Panc1 (cell line): ENCODE measurements at regions not wholly inside any gene's neighbourhood (a gene's known extent, or its start where the extent isn't known, plus 50 kb on each side); places are given as distances from the start of the nearest gene placed in this dataset.

Experiments
- ATAC-seq: fragments of 200-7000 bp; cut with Tn5 transposase; 2 replicates; pipeline ENCODE4 v1.9.1; 2020; ENCODE audit warnings: mild to moderate bottlenecking, moderate library complexity
- BruUV-seq: library from RNA; stranded (reverse); fragments of 400-500 nt; replicated peaks from 2 replicates; lab custom pipeline; 2021; lab: Mats Ljungman, UMichigan
- CTCF ChIA-PET: fragments of 300-600 bp; sonication (Branson Sonifier 250); formaldehyde crosslinking; loops from one replicate; lab custom pipeline; 2022; ENCODE audit warnings: antibody characterized with exemption; lab: Charles Lee
- POLR2A ChIA-PET: fragments of 300-600 bp; sonication (Branson Sonifier 250); formaldehyde crosslinking; loops from one replicate; lab custom pipeline; 2022; ENCODE audit warnings: antibody characterized with exemption; lab: Charles Lee
- DNase-seq: peaks from one replicate; pipeline ENCODE4 v3.0.0-alpha.2; 2010; ENCODE audit warnings: low read depth, low spot score
- H3K27ac ChIP-seq: 2 replicates; pipeline ENCODE4 v1.5.1; 2011; ENCODE audit warnings: mild to moderate bottlenecking, low read length, inconsistent platforms
- H3K27me3 ChIP-seq: fragments of 200-500 bp; sonication (Bioruptor generic); 2 replicates; pipeline ENCODE4 v1.6.0; 2014; ENCODE audit warnings: low read length, inconsistent platforms; ENCODE audit not compliant: control insufficient read depth, insufficient read depth
- H3K36me3 ChIP-seq: fragments of 200-500 bp; sonication (Bioruptor generic); 2 replicates; pipeline ENCODE4 v1.5.1; 2014; ENCODE audit warnings: inconsistent platforms, mild to moderate bottlenecking, low read length, moderate library complexity; ENCODE audit not compliant: control insufficient read depth, insufficient read depth
- H3K4me1 ChIP-seq: 2 replicates; pipeline ENCODE4 v1.5.1; 2011; ENCODE audit warnings: inconsistent platforms, mild to moderate bottlenecking, low read length, moderate library complexity; ENCODE audit not compliant: control insufficient read depth, insufficient read depth
- H3K4me3 ChIP-seq, 2 experiments: 2 replicates each; pipeline ENCODE4 v1.5.1; 2011 to 2012; ENCODE audit warnings: low read depth in 2 of 2, low read length in 2 of 2, mild to moderate bottlenecking in 2 of 2, inconsistent platforms in 1 of 2, moderate library complexity in 1 of 2
- H3K9me3 ChIP-seq: fragments of 200-500 bp; sonication (Bioruptor generic); 2 replicates; pipeline ENCODE4 v1.5.1; 2014; ENCODE audit warnings: low read depth, mild to moderate bottlenecking, inconsistent platforms, low read length, moderate library complexity; ENCODE audit not compliant: control insufficient read depth, insufficient read depth
- CTCF ChIP-seq: fragments of 450-650 bp; IDR thresholded peaks from 2 replicates; pipeline ENCODE4 v1.5.1; 2017; ENCODE audit warnings: mild to moderate bottlenecking
- POLR2AphosphoS5 ChIP-seq: IDR thresholded peaks from 2 replicates; pipeline ENCODE4 v1.6.1; 2012; ENCODE audit warnings: mild to moderate bottlenecking, low read depth, low read length, moderate library complexity
- REST ChIP-seq, 2 experiments: IDR thresholded peaks; 2 replicates each; pipeline ENCODE4 v1.6.1; 2011 to 2012; ENCODE audit warnings: low read depth in 2 of 2, control low read depth in 1 of 2, low read length in 1 of 2, mild to moderate bottlenecking in 1 of 2, moderate library complexity in 1 of 2; ENCODE audit not compliant: insufficient read depth in 1 of 2
- TCF7L2 ChIP-seq: IDR thresholded peaks from 2 replicates; pipeline ENCODE4 v1.6.1; 2011; ENCODE audit warnings: mild to moderate bottlenecking, low read depth, low read length, inconsistent platforms
- in situ Hi-C: cut with HindIII; loops from 2 replicates; pipeline ENCODE4 v1.10.0; 2016; ENCODE audit warnings: low sequenced_read_pairs, low pct_unique_long_range_greater_than_20kb
- intact Hi-C: fragments of 100-400 bp; cut with micrococcal nuclease; formaldehyde crosslinking; loops from one replicate; pipeline ENCODE4 v1.10.0; 2022; ENCODE audit not compliant: unreplicated experiment

DNA sequence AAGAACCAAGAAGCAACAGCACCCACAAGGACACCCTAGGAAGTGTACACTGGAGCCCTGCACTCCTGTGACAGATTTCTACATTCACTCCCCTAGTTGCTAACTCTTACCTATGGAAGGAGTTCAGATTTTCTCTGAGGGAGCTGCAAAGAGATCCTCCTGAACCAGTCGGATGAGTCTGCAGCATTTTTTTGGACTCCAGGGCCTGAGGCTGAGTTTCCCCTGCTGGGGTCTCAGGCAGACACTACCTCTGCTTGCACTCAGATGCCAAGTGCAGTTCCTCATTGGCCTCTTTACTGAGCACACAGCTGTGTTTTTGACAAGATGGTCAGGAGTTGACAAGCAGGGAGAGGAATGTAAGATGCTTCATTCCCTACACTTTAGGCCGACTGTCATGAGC, 153.2 kb upstream of the RBM19 start:
- Histone ChIP-seq H3K4me1 (no peaks in the 10 kb centered on the region), H3K27me3 (peaks cover 6% of the 10 kb centered on the region), H3K36me3 (no peaks in the 10 kb centered on the region), H3K27ac (no peak overlapping the region), H3K9me3 (no peaks in the 10 kb centered on the region), H3K4me3 (no peak overlapping the region)
- TF ChIP-seq REST (IDR thresholded peaks at IDR 0.05; ENCODE audit: insufficient read depth in 1 of 2, low read depth in 2 of 2, low read length in 1 of 2), result no peak
- no peak for TF ChIP-seq POLR2AphosphoS5
- TF ChIP-seq CTCF, result no peak
- TF ChIP-seq TCF7L2, result no peak
- intact Hi-C loops, result no loop called here
- CTCF ChIA-PET, result no interaction called here
- in situ Hi-C loops, result no loop called here
- POLR2A ChIA-PET, result no interaction called here
- BruUV-seq, result no TSS peak
- ATAC-seq, result no peak
- no peak for DNase-seq

GRCh38 chr12:114096461-114096860, 130.3 kb upstream of the RBM19 start:
- H3K4me3 ChIP-seq, result no peak overlapping the region
- ATAC-seq (no peak), DNase-seq (no peak)
- no peaks in the 10 kb centered on the region for H3K27me3 ChIP-seq
- intact Hi-C loops (no loop called here), in situ Hi-C loops (no loop called here)
- no peaks in the 10 kb centered on the region for H3K9me3 ChIP-seq
- no peak overlapping the region for H3K27ac ChIP-seq
- H3K36me3 ChIP-seq, result no peaks in the 10 kb centered on the region
- H3K4me1 ChIP-seq, result no peaks in the 10 kb centered on the region
- CTCF ChIA-PET, result no interaction called here
- no peak for TF ChIP-seq POLR2AphosphoS5
- TF ChIP-seq REST (IDR thresholded peaks at IDR 0.05; ENCODE audit: insufficient read depth in 1 of 2, low read depth in 2 of 2, low read length in 1 of 2), result no peak
- no peak for TF ChIP-seq TCF7L2
- BruUV-seq, result no TSS peak
- POLR2A ChIA-PET, result no interaction called here
